ENCODE measurements at regions not wholly inside any gene's neighbourhood (a gene's known extent, or its start where the extent isn't known, plus 50 kb on each side); places are given as distances from the start of the nearest gene placed in this dataset.
"Not testable (repeated sequence)": the region's sequence is repeated elsewhere in the genome, so short reads cannot be mapped to it uniquely, and the experiment has no call there.

GRCh38 chr5:92302356-92302755 is 919.2 kb upstream of the ARRDC3 start:
- not testable (repeated sequence) for DNase-seq (ENCODE audit: low spot score); ATAC-seq

GRCh38 chr5:92283521-92283920 is 900.4 kb upstream of the ARRDC3 start:
- ATAC-seq, result no peak
- DNase-seq (ENCODE audit: low spot score), result no peak

GRCh38 chr5:92271750-92272149 is 888.6 kb upstream of the ARRDC3 start:
- ATAC-seq, result not testable (repeated sequence)

GRCh38 chr5:92268343-92268742 is 885.2 kb upstream of the ARRDC3 start:
- DNase-seq (ENCODE audit: low spot score), result no peak
- no peak for ATAC-seq

More at GRCh38 chr5:92271750-92272149, 888.6 kb upstream of the ARRDC3 start:
- not testable (repeated sequence) for DNase-seq (ENCODE audit: low spot score)

GRCh38 chr5:92267830-92268229 is 884.7 kb upstream of the ARRDC3 start:
- DNase-seq (ENCODE audit: low spot score), result no peak
- ATAC-seq, result no peak

- ATAC-seq (no peak), DNase-seq (ENCODE audit: low spot score) (no peak)
These were observed 882.7 kb upstream of the ARRDC3 start for GRCh38 chr5:92265804-92266203.

- ATAC-seq; DNase-seq (ENCODE audit: low spot score): not testable (repeated sequence)
These were observed 872.5 kb upstream of the ARRDC3 start for GRCh38 chr5:92255605-92256004.

- DNase-seq (ENCODE audit: low spot score), result no peak
- ATAC-seq, result no peak
These were observed 865.4 kb upstream of the ARRDC3 start for GRCh38 chr5:92248518-92248917.

- ATAC-seq (no peak), DNase-seq (ENCODE audit: low spot score) (no peak)
These were observed 859.1 kb upstream of the ARRDC3 start for GRCh38 chr5:92242170-92242569.

- no peak for ATAC-seq
- no peak for DNase-seq (ENCODE audit: low spot score)
These were observed 854.8 kb upstream of the ARRDC3 start for GRCh38 chr5:92237896-92238295.

- ATAC-seq, result no peak
- no peak for DNase-seq (ENCODE audit: low spot score)
These were observed 839.3 kb upstream of the ARRDC3 start for GRCh38 chr5:92222449-92222848.

- ATAC-seq; DNase-seq (ENCODE audit: low spot score): not testable (repeated sequence)
These were observed 833.7 kb upstream of the ARRDC3 start for GRCh38 chr5:92216852-92217251.

- no peak for DNase-seq (ENCODE audit: low spot score)
- no peak for ATAC-seq
These were observed 832.0 kb upstream of the ARRDC3 start for GRCh38 chr5:92215116-92215515.

GRCh38 chr5:92208265-92208664 is 825.1 kb upstream of the ARRDC3 start:
- DNase-seq (ENCODE audit: low spot score) (no peak), ATAC-seq (no peak)

GRCh38 chr5:92207151-92207550 is 824.0 kb upstream of the ARRDC3 start:
- DNase-seq (ENCODE audit: low spot score) (no peak), ATAC-seq (no peak)

GRCh38 chr5:92206681-92207080 is 823.6 kb upstream of the ARRDC3 start:
- DNase-seq (ENCODE audit: low spot score) (no peak), ATAC-seq (no peak)

- not testable (repeated sequence) for ATAC-seq; DNase-seq (ENCODE audit: low spot score)
These were observed 815.9 kb upstream of the ARRDC3 start for GRCh38 chr5:92199035-92199434.

- ATAC-seq, result no peak
- DNase-seq (ENCODE audit: low spot score), result no peak
These were observed 798.5 kb upstream of the ARRDC3 start for GRCh38 chr5:92181656-92182055.

GRCh38 chr5:92180391-92180790 is 797.3 kb upstream of the ARRDC3 start:
- ATAC-seq, result no peak

GRCh38 chr5:92179651-92180050 is 796.5 kb upstream of the ARRDC3 start:
- DNase-seq (ENCODE audit: low spot score) (no peak), ATAC-seq (no peak)

More at GRCh38 chr5:92180391-92180790, 797.3 kb upstream of the ARRDC3 start:
- DNase-seq (ENCODE audit: low spot score), result no peak

GRCh38 chr5:92177926-92178487 is 794.9 kb upstream of the ARRDC3 start:
- ATAC-seq, result no peak
- DNase-seq (ENCODE audit: low spot score), result no peak

GRCh38 chr5:92163906-92164305 is 780.8 kb upstream of the ARRDC3 start:
- no peak for ATAC-seq
- DNase-seq (ENCODE audit: low spot score), result no peak

- no peak for ATAC-seq
- no peak for DNase-seq (ENCODE audit: low spot score)
These were observed 764.7 kb upstream of the ARRDC3 start for GRCh38 chr5:92147798-92148197.
